Left lung (tissue), 4 donors: ENCODE measurements at regions not wholly inside any gene's neighbourhood (a gene's known extent, or its start where the extent isn't known, plus 50 kb on each side); places are given as distances from the start of the nearest gene placed in this dataset.

Experiments used
- ATAC-seq: fragments of 200-7000 bp; cut with Tn5 transposase; one replicate; pipeline ENCODE4 v1.9.1; 2020; ENCODE audit warnings: moderate library complexity
- DNase-seq, 4 donors: peaks; one replicate each; pipeline ENCODE4 v3.0.0-alpha.2; 2013 to 2020
- H3K27ac ChIP-seq, 2 donors: fragments of 200-600 bp; sonication (generic) in 1 of 2; one replicate each; pipeline versions ENCODE4 v1.5.0 to v1.8.0; 2020 to 2021
- H3K27me3 ChIP-seq, 2 donors: fragments of 200-600 bp; sonication (generic) in 1 of 2; one replicate each; pipeline versions ENCODE4 v1.5.0 to v1.8.0; 2020 to 2021
- H3K36me3 ChIP-seq, 2 donors: fragments of 200-600 bp; sonication (generic) in 1 of 2; one replicate each; pipeline versions ENCODE4 v1.5.0 to v1.8.0; 2020 to 2021
- H3K4me1 ChIP-seq, 2 donors: fragments of 200-600 bp; one replicate each; pipeline ENCODE4 v1.8.0; 2021
- H3K4me3 ChIP-seq, 2 donors: fragments of 200-600 bp; sonication (generic) in 1 of 2; one replicate each; pipeline versions ENCODE4 v1.5.0 to v1.8.0; 2020 to 2021; ENCODE audit warnings: mild to moderate bottlenecking in 1 of 2
- H3K9me3 ChIP-seq, 2 donors: fragments of 200-600 bp; sonication (generic) in 1 of 2; one replicate each; pipeline versions ENCODE4 v1.5.0 to v1.8.0; 2020 to 2021
- intact Hi-C, 2 donors: fragments of 100-400 bp; cut with DNase I; formaldehyde crosslinking; loops; one replicate each; pipeline versions ENCODE4 v1.11.2 to v1.14.2; 2022
- TF ChIP-seq, protein P1 (sequence below), 2 donors: fragments of 200-600 bp; sonication (generic) in 1 of 2; IDR thresholded peaks; one replicate each; pipeline versions ENCODE4 v1.5.0 to v1.8.0; 2021; ENCODE audit warnings: antibody characterized with exemption in 2 of 2
- donor health status: DM: no; HTN: yes; CAD: no.
- donor health status: DM: no; HTN: no; CAD: no.

DNA sequence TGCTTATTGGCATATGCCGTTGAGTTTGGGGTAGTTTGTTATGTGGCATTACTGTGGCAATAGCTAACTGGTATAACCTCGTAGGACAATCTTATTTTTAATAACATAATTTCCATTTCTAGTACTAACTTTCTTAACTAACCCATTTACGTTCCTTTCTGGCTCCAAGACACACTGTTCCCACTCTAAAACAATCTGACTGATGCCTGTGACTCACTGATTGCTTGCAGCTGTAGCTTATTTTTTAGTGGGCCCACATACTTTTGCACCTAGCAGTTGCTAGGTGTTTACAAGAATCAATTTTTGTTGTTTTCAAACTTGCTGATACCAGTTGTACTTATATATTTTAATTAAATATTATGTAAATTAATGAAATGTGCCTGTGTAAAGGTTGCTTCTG lies 52.2 kb downstream of the FAT3 start:
- intact Hi-C loops, result no loop called here
- DNase-seq, result no peak
- H3K36me3 ChIP-seq, result no peaks in the 10 kb centered on the region
- H3K4me3 ChIP-seq, result no peak overlapping the region
- no peaks in the 10 kb centered on the region for H3K4me1 ChIP-seq
- no peaks in the 10 kb centered on the region for H3K9me3 ChIP-seq
- no peak overlapping the region for H3K27ac ChIP-seq
- TF ChIP-seq, protein P1, sequence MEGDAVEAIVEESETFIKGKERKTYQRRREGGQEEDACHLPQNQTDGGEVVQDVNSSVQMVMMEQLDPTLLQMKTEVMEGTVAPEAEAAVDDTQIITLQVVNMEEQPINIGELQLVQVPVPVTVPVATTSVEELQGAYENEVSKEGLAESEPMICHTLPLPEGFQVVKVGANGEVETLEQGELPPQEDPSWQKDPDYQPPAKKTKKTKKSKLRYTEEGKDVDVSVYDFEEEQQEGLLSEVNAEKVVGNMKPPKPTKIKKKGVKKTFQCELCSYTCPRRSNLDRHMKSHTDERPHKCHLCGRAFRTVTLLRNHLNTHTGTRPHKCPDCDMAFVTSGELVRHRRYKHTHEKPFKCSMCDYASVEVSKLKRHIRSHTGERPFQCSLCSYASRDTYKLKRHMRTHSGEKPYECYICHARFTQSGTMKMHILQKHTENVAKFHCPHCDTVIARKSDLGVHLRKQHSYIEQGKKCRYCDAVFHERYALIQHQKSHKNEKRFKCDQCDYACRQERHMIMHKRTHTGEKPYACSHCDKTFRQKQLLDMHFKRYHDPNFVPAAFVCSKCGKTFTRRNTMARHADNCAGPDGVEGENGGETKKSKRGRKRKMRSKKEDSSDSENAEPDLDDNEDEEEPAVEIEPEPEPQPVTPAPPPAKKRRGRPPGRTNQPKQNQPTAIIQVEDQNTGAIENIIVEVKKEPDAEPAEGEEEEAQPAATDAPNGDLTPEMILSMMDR (IDR thresholded peaks at IDR 0.05), result no peak
- ATAC-seq, result no peak
- H3K27me3 ChIP-seq, result no peaks in the 10 kb centered on the region

DNA sequence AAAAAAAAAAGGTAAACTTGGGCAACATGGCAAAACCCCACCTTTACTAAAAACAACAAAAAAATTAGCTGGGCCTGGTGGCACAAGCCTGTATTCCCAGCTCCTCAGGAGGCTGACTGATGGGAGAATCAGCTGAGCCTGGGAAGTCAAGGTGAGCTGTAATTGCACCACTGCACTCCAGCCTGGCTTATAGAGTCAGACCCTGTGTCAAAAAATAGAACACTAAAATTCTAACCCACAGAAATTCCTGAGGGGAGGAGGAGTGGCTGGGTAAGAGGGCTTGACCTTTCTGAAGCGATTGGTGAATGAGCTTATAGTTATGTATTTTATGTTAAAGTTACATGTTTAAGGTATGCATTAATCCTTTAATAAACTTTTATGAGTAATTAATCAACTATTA lies 53.3 kb downstream of the FAT3 start:
- Histone ChIP-seq H3K27me3 (no peaks in the 10 kb centered on the region), H3K36me3 (no peaks in the 10 kb centered on the region), H3K4me1 (no peaks in the 10 kb centered on the region), H3K27ac (no peak overlapping the region), H3K4me3 (no peak overlapping the region), H3K9me3 (no peaks in the 10 kb centered on the region)
- TF ChIP-seq, protein P1 (IDR thresholded peaks at IDR 0.05), result no peak
- intact Hi-C loops, result no loop called here
- ATAC-seq (no peak), DNase-seq (no peak)

DNA sequence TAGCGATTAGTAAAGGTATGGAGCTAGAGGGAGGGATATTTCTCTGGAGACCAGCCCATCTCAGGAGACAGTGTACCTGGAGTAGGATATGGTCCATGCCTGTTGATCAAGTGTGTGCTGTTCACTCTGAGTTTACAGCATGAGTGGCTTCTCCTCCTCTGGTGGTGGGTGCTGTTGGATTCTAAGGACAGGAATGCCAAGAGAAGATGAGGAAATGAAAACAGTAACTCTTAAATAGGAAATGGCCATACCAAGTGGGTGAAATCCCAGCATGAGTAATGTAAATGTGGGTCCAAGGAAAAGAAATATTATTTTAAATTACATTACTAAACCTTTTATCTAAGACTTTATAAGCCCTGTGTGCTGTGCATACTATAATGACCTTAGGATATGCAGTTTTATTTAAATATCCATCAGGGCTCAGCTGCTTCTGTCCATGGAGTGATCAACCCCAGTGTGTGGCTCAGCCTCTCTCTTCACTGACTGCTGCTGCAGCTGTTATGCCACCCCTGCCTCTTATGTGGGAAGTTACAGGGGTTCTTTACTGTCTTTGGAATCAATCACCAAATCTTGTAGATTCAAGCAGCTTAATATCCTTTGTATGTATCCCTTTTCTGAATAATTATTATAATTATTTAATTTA lies 54.3 kb downstream of the FAT3 start:
- Histone ChIP-seq H3K27me3 (no peaks in the 10 kb centered on the region), H3K9me3 (no peaks in the 10 kb centered on the region), H3K4me3 (no peak overlapping the region), H3K36me3 (no peaks in the 10 kb centered on the region), H3K27ac (no peak overlapping the region), H3K4me1 (no peaks in the 10 kb centered on the region)
- DNase-seq (no peak), ATAC-seq (no peak)
- TF ChIP-seq, protein P1 (IDR thresholded peaks at IDR 0.05), result no peak
- intact Hi-C loops, result no loop called here

DNA sequence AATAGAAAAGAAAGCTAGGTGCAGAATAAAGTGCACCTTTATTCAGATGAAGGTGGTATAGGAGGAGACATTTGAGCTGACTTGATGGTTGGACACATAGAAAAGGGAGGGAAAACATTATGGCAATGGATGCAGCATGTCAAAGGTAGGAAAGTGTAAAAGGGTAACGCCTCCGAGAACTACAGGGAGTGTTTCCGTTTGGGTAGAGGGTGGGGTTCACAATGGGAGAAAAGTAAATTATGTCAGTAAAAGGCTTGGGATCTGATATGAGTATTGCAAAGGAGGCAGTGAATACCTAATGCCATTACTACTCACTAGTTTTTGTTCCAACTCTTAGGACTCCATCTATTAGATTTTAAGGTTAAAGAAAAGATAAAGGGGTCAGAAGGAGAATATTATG lies 59.5 kb downstream of the FAT3 start:
- H3K4me3 ChIP-seq, result no peak overlapping the region
- ATAC-seq (no peak), DNase-seq (no peak)
- H3K4me1 ChIP-seq, result no peaks in the 10 kb centered on the region
- no peaks in the 10 kb centered on the region for H3K9me3 ChIP-seq
- TF ChIP-seq, protein P1 (IDR thresholded peaks at IDR 0.05), result no peak
- intact Hi-C loops, result no loop called here
- no peaks in the 10 kb centered on the region for H3K36me3 ChIP-seq
- H3K27ac ChIP-seq, result no peak overlapping the region
- no peaks in the 10 kb centered on the region for H3K27me3 ChIP-seq

DNA sequence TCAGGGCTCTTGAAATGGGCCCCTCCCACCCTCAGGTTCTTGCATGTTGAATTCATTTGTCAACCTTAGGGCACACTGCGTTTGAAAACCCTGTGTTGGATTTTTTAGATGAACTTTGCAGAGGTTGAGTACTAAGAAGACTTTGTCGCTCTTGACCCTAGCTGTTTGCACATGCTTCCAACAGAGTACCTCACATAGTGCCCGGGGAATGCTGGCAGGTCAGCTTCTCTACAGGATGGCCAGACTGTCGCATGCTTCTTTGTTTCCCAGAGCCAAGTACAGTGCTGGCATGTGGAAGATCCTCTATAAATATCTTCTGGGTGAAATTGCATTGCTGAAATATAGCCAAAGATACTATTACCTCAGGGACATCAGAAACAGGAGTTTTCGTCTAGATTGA lies 59.9 kb downstream of the FAT3 start:
- Histone ChIP-seq H3K27me3 (no peaks in the 10 kb centered on the region), H3K27ac (no peak overlapping the region), H3K4me3 (no peak overlapping the region), H3K4me1 (no peaks in the 10 kb centered on the region), H3K36me3 (no peaks in the 10 kb centered on the region), H3K9me3 (no peaks in the 10 kb centered on the region)
- intact Hi-C loops, result no loop called here
- no peak for DNase-seq
- ATAC-seq, result no peak
- TF ChIP-seq, protein P1 (IDR thresholded peaks at IDR 0.05), result no peak
